ENCODE measurements at regions not wholly inside any gene's neighbourhood (a gene's known extent, or its start where the extent isn't known, plus 50 kb on each side); places are given as distances from the start of the nearest gene placed in this dataset.

GRCh38 chr14:27371868-27372267, 774.0 kb upstream of the NOVA1 start:
- TF ChIP-seq YY1 (IDR thresholded peaks at IDR 0.05; ENCODE audit: insufficient read depth, insufficient read length) (no peak), SUZ12 (IDR thresholded peaks at IDR 0.05; ENCODE audit: extremely low read depth, insufficient read depth, insufficient read length) (no peak)
